ENCODE measurements at regions not wholly inside any gene's neighbourhood (a gene's known extent, or its start where the extent isn't known, plus 50 kb on each side); places are given as distances from the start of the nearest gene placed in this dataset.

- DNase-seq (ENCODE audit: low read depth in 2 of 3, low spot score in 2 of 3) = no peak
Measured at GRCh38 chr2:221851531-221852045, 279.5 kb upstream of the EPHA4 start.

- DNase-seq (ENCODE audit: low read depth in 2 of 3, low spot score in 2 of 3) = no peak
Measured at GRCh38 chr2:221850076-221850475, 278.0 kb upstream of the EPHA4 start.

GRCh38 chr2:221848286-221848685, 276.2 kb upstream of the EPHA4 start:
- DNase-seq (ENCODE audit: low read depth in 2 of 3, low spot score in 2 of 3) = no peak

- no peak for DNase-seq (ENCODE audit: low read depth in 2 of 3, low spot score in 2 of 3)
Measured at GRCh38 chr2:221845021-221845365, 272.9 kb upstream of the EPHA4 start.

GRCh38 chr2:221844212-221845020, 272.3 kb upstream of the EPHA4 start:
- no peak for DNase-seq (ENCODE audit: low read depth in 2 of 3, low spot score in 2 of 3)

- DNase-seq (ENCODE audit: low read depth in 2 of 3, low spot score in 2 of 3) = no peak
Measured at GRCh38 chr2:221836095-221836494, 264.0 kb upstream of the EPHA4 start.

- DNase-seq (ENCODE audit: low read depth in 2 of 3, low spot score in 2 of 3) = no peak
Measured at GRCh38 chr2:221833966-221834365, 261.9 kb upstream of the EPHA4 start.

- no peak for DNase-seq (ENCODE audit: low read depth in 2 of 3, low spot score in 2 of 3)
Measured at GRCh38 chr2:221831051-221831450, 258.9 kb upstream of the EPHA4 start.

- DNase-seq (ENCODE audit: low read depth in 2 of 3, low spot score in 2 of 3) = no peak
Measured at GRCh38 chr2:221822416-221822815, 250.3 kb upstream of the EPHA4 start.

GRCh38 chr2:221818616-221819320, 246.7 kb upstream of the EPHA4 start:
- DNase-seq (ENCODE audit: low read depth in 2 of 3, low spot score in 2 of 3) = no peak

- no peak for DNase-seq (ENCODE audit: low read depth in 2 of 3, low spot score in 2 of 3)
Measured at GRCh38 chr2:221817878-221818277, 245.8 kb upstream of the EPHA4 start.

- DNase-seq (ENCODE audit: low read depth in 2 of 3, low spot score in 2 of 3) = no peak
Measured at GRCh38 chr2:221817052-221817451, 244.9 kb upstream of the EPHA4 start.

- no peak for DNase-seq (ENCODE audit: low read depth in 2 of 3, low spot score in 2 of 3)
Measured at GRCh38 chr2:221816566-221816965, 244.5 kb upstream of the EPHA4 start.

GRCh38 chr2:221810650-221811049, 238.5 kb upstream of the EPHA4 start:
- no peak for DNase-seq (ENCODE audit: low read depth in 2 of 3, low spot score in 2 of 3)

GRCh38 chr2:221810245-221810644, 238.1 kb upstream of the EPHA4 start:
- DNase-seq (ENCODE audit: low read depth in 2 of 3, low spot score in 2 of 3) = no peak

- no peak for DNase-seq (ENCODE audit: low read depth in 2 of 3, low spot score in 2 of 3)
Measured at GRCh38 chr2:221808488-221808887, 236.4 kb upstream of the EPHA4 start.

GRCh38 chr2:221807706-221808105, 235.6 kb upstream of the EPHA4 start:
- DNase-seq (ENCODE audit: low read depth in 2 of 3, low spot score in 2 of 3) = no peak

GRCh38 chr2:221802089-221802488, 230.0 kb upstream of the EPHA4 start:
- no peak for DNase-seq (ENCODE audit: low read depth in 2 of 3, low spot score in 2 of 3)

- DNase-seq (ENCODE audit: low read depth in 2 of 3, low spot score in 2 of 3) = no peak
Measured at GRCh38 chr2:221792971-221793521, 220.9 kb upstream of the EPHA4 start.

- DNase-seq (ENCODE audit: low read depth in 2 of 3, low spot score in 2 of 3) = no peak
Measured at GRCh38 chr2:221791844-221792243, 219.7 kb upstream of the EPHA4 start.

- no peak for DNase-seq (ENCODE audit: low read depth in 2 of 3, low spot score in 2 of 3)
Measured at GRCh38 chr2:221787561-221787960, 215.5 kb upstream of the EPHA4 start.

All from hematopoietic multipotent progenitor cell (in vitro differentiated cells).